ENCODE measurements at regions not wholly inside any gene's neighbourhood (a gene's known extent, or its start where the extent isn't known, plus 50 kb on each side); places are given as distances from the start of the nearest gene placed in this dataset.

DNA sequence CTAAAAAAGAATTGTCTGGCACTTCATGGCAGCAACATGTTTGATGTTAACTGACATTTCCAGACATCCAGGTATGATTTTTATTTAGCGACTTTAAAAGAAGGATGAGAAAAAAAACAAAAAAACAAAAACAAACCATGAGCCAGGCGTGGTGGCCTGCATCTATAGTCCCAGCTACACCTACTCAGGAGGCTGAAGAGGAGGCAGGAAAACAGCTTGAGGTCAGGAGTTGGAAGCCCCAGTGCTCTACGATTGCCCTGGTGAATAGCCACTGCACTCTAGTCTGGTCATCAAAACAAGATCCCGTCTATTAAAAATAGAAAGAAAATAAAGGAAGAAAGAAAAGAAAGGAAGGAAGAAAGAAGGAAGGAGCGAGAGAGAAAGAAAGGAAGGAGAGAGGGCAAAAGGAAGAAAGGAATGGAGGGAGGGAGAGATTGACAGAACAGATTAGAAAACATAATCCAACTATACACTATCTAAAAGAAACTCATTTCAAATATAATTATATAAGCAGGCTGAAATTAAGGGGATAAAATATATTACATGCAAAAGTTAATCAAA lies 141.6 kb downstream of the TRIM27 start:
- Histone ChIP-seq H4K20me1 (ENCODE audit: control insufficient read depth, insufficient read depth, low read length, poor library complexity, severe bottlenecking) (no peaks in the 10 kb centered on the region), H3K4me2 (replicated peaks; ENCODE audit: low read depth, low read length, poor library complexity, severe bottlenecking) (peak overlapping the region; percentile 55), H2AFZ (ENCODE audit: insufficient read depth, low read depth, low read length, poor library complexity, severe bottlenecking) (peak overlapping the region; percentile 22), H3K4me1 (ENCODE audit: control insufficient read depth in 2 of 2, insufficient read depth in 2 of 2, low read length in 2 of 2) (peaks cover 8 to 14% of the 10 kb centered on the region in 2 donors), H3K9ac (ENCODE audit: low read length) (peak overlapping the region; percentile 23), H3K4me3 (ENCODE audit: control extremely low read depth in 1 of 5, extremely low read depth in 1 of 5, insufficient read depth in 1 of 5, low read depth in 2 of 5, low read length in 4 of 5) (peak overlapping the region in 1 of 5 experiments; percentile 3), H3K27ac (ENCODE audit: low read length in 2 of 2) (no peak overlapping the region), H3K36me3 (replicated peaks in 1 of 2; ENCODE audit: control extremely low read depth in 1 of 2, control insufficient read depth in 1 of 2, extremely low read depth in 1 of 2, insufficient read depth in 2 of 2, low read length in 1 of 2) (no peaks in the 10 kb centered on the region), H3K9me3 (ENCODE audit: control extremely low read depth in 1 of 3, control insufficient read depth in 2 of 3, insufficient read depth in 1 of 3, low read length in 2 of 3) (peaks cover 5 to 51% (median 17%) of the 10 kb centered on the region in 3 donors), H3K27me3 (replicated peaks in 1 of 4; ENCODE audit: control extremely low read depth in 1 of 4, control insufficient read depth in 3 of 4, insufficient read depth in 4 of 4, low read length in 3 of 4) (peaks cover 0 to 79% (median 53%) of the 10 kb centered on the region in 4 experiments), H3K79me2 (ENCODE audit: control insufficient read depth, insufficient read depth, low read length) (no peaks in the 10 kb centered on the region)
- ChIA-PET CTCF (no interaction called here), POLR2A (no interaction called here)
- H3K4me3 Mint-ChIP-seq: peak overlapping the region; percentile 7
- peaks cover 20% of the 10 kb centered on the region for H3K9me3 Mint-ChIP-seq (ENCODE audit: insufficient read depth)
- no peak overlapping the region for H3K27ac Mint-ChIP-seq
- H3K4me1 Mint-ChIP-seq: peaks cover 8% of the 10 kb centered on the region
- DNase-seq (no peak), ATAC-seq (ENCODE audit: low read depth) (no peak)
- no CpG with 5 or more reads among the region's 5 CpGs for WGBS (ENCODE audit: insufficient coverage)
- TF ChIP-seq, protein P1, sequence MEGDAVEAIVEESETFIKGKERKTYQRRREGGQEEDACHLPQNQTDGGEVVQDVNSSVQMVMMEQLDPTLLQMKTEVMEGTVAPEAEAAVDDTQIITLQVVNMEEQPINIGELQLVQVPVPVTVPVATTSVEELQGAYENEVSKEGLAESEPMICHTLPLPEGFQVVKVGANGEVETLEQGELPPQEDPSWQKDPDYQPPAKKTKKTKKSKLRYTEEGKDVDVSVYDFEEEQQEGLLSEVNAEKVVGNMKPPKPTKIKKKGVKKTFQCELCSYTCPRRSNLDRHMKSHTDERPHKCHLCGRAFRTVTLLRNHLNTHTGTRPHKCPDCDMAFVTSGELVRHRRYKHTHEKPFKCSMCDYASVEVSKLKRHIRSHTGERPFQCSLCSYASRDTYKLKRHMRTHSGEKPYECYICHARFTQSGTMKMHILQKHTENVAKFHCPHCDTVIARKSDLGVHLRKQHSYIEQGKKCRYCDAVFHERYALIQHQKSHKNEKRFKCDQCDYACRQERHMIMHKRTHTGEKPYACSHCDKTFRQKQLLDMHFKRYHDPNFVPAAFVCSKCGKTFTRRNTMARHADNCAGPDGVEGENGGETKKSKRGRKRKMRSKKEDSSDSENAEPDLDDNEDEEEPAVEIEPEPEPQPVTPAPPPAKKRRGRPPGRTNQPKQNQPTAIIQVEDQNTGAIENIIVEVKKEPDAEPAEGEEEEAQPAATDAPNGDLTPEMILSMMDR (IDR thresholded peaks at IDR 0.05): no peak
- intact Hi-C loops (cut with micrococcal nuclease): loop anchor here (10.0 kb wide), 1 partner anchor 1487 kb away; no protein-coding TSS in a partner anchor
- H3K27me3 Mint-ChIP-seq: peaks cover 79% of the 10 kb centered on the region

DNA sequence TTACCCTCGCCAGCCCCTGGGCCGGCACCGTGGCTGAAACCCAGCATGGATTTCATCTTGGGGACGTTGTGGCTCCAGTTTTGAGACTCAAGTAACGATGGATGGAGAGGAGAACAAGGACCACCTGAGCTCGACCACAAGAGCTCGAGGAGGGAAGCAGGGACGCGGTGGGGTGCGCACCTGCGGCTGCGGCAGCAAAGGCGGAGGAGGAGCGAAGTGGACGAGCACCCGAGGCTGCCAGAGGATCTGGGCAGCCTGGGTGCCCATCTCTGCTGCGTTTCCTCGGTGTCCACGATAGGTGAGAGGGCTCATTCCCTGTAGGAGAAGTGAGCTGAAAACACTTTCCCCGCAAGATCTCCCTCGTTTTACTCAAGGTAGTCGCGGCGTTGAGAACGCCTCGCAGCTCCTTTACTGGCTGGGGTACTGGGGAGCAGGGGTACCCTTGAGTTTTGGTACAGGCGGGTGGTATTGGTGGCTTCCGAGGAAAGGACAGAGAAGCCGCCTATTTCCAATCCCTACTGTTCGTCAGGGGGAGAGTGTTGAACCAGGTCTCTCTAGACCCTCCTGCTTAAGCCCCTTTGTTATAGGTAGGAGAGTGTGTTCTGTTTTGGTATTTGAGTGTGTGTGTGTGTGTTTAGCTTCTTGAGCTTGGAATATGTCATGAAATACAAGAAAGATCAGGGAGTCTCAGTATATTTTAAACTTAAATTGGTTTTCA lies 137.7 kb downstream of the TRIM27 start:
- 8% methylated on average over 25 of the region's 30 CpGs for WGBS (ENCODE audit: insufficient coverage)
- peaks cover 78% of the 10 kb centered on the region for H3K27me3 Mint-ChIP-seq
- POLR2A ChIA-PET: no interaction called here
- no peak overlapping the region for H3K27ac Mint-ChIP-seq
- Histone ChIP-seq H3K4me2 (replicated peaks; ENCODE audit: low read depth, low read length, poor library complexity, severe bottlenecking) (no peak overlapping the region), H4K20me1 (ENCODE audit: control insufficient read depth, insufficient read depth, low read length, poor library complexity, severe bottlenecking) (no peaks in the 10 kb centered on the region), H3K9ac (ENCODE audit: low read length) (no peak overlapping the region), H3K27me3 (replicated peaks in 1 of 4; ENCODE audit: control extremely low read depth in 1 of 4, control insufficient read depth in 3 of 4, insufficient read depth in 4 of 4, low read length in 3 of 4) (peaks cover 0 to 88% (median 58%) of the 10 kb centered on the region in 4 experiments), H3K4me1 (ENCODE audit: control insufficient read depth in 2 of 2, insufficient read depth in 2 of 2, low read length in 2 of 2) (peaks cover 10 to 22% of the 10 kb centered on the region in 2 donors), H3K4me3 (ENCODE audit: control extremely low read depth in 1 of 5, extremely low read depth in 1 of 5, insufficient read depth in 1 of 5, low read depth in 2 of 5, low read length in 4 of 5) (no peak overlapping the region), H3K79me2 (ENCODE audit: control insufficient read depth, insufficient read depth, low read length) (no peaks in the 10 kb centered on the region), H2AFZ (ENCODE audit: insufficient read depth, low read depth, low read length, poor library complexity, severe bottlenecking) (no peak overlapping the region), H3K27ac (ENCODE audit: low read length in 2 of 2) (no peak overlapping the region), H3K36me3 (replicated peaks in 1 of 2; ENCODE audit: control extremely low read depth in 1 of 2, control insufficient read depth in 1 of 2, extremely low read depth in 1 of 2, insufficient read depth in 2 of 2, low read length in 1 of 2) (no peaks in the 10 kb centered on the region), H3K9me3 (ENCODE audit: control extremely low read depth in 1 of 3, control insufficient read depth in 2 of 3, insufficient read depth in 1 of 3, low read length in 2 of 3) (peaks cover 4 to 64% (median 13%) of the 10 kb centered on the region in 3 donors)
- ATAC-seq (ENCODE audit: low read depth) (no peak), DNase-seq (no peak)
- CTCF ChIA-PET: no interaction called here
- peaks cover 18% of the 10 kb centered on the region for H3K9me3 Mint-ChIP-seq (ENCODE audit: insufficient read depth)
- TF ChIP-seq, protein P1 (IDR thresholded peaks at IDR 0.05): no peak
- no peak overlapping the region for H3K4me3 Mint-ChIP-seq
- intact Hi-C loops (cut with micrococcal nuclease): loop anchor here (10.0 kb wide), 1 partner anchor 1491 kb away; no protein-coding TSS in a partner anchor
- peaks cover 10% of the 10 kb centered on the region for H3K4me1 Mint-ChIP-seq

All from B cell (primary cell).